K562 (cell line): ENCODE measurements at regions not wholly inside any gene's neighbourhood (a gene's known extent, or its start where the extent isn't known, plus 50 kb on each side); places are given as distances from the start of the nearest gene placed in this dataset.

Source experiments
- ATAC-seq: fragments of 200-7000 bp; cut with Tn5 transposase; 3 replicates; pipeline ENCODE4 v1.9.1; 2020; ENCODE audit warnings: moderate library complexity
- BruUV-seq: library from RNA; stranded (reverse); fragments of 400-500 nt; replicated peaks from 2 replicates; lab custom pipeline; 2021; lab: Mats Ljungman, UMichigan
- CTCF ChIA-PET: fragments of 300-600 bp; formaldehyde crosslinking; extraction: SDS; loops from one replicate; lab custom pipeline; 2021; ENCODE audit warnings: low intra/inter-chr PET ratio; lab: Yijun Ruan, JAX
- POLR2A ChIA-PET: fragments of 300-600, 350-650 bp; sonication (Branson Sonifier 250); formaldehyde crosslinking; extraction: SDS; loops from one replicate; lab custom pipeline; 2021; ENCODE audit warnings: antibody characterized with exemption, inconsistent platforms; lab: Yijun Ruan, JAX
- DNase-seq, 4 experiments: peaks; one replicate each; pipeline versions ENCODE4 v3.0.0 to v3.0.0-alpha.2; 2011 to 2018; ENCODE audit warnings: low spot score in 3 of 4, mixed read lengths in 3 of 4; ENCODE audit errors: extremely low read depth in 1 of 4
- FAIRE-seq: peaks from 2 replicates; lab custom pipeline; 2011; peaks lifted over from hg19 to GRCh38; lab: Jason Lieb, UNC
- H2AFZ ChIP-seq: 2 replicates; pipeline ENCODE4 v1.6.0; 2011; ENCODE audit warnings: low read depth, low read length, control low read depth, inconsistent platforms
- H3K27ac ChIP-seq: fragments of 200-600 bp; 3 replicates; pipeline ENCODE4 v1.8.0; 2011; ENCODE audit warnings: low read depth, mild to moderate bottlenecking, control low read depth, inconsistent platforms, low read length, moderate library complexity, mixed read lengths; ENCODE audit errors: extremely low read depth
- H3K27me3 ChIP-seq, 2 experiments: fragments of 300-600 bp in 1 of 2; 2 replicates in 1 of 2; 3 replicates in 1 of 2; pipeline versions ENCODE4 v1.6.0 to v1.8.0; 2011; ENCODE audit warnings: inconsistent platforms in 2 of 2, low read length in 2 of 2, mild to moderate bottlenecking in 1 of 2, mixed read lengths in 1 of 2, moderate library complexity in 1 of 2; ENCODE audit not compliant: control insufficient read depth in 2 of 2, insufficient read depth in 2 of 2
- H3K36me3 ChIP-seq: fragments of 300-600 bp; 3 replicates; pipeline ENCODE4 v1.8.0; 2011; ENCODE audit warnings: mild to moderate bottlenecking, low read length, inconsistent platforms; ENCODE audit not compliant: control insufficient read depth, insufficient read depth
- H3K4me1 ChIP-seq, 2 experiments: fragments of 200-600 bp in 1 of 2; replicated peaks in 1 of 2; 2 replicates in 1 of 2; 3 replicates in 1 of 2; pipeline versions ENCODE4 v1.5.1 to v1.8.0; 2011; ENCODE audit warnings: inconsistent platforms in 2 of 2, low read length in 2 of 2, mild to moderate bottlenecking in 1 of 2, mixed read lengths in 1 of 2, moderate library complexity in 1 of 2; ENCODE audit not compliant: control insufficient read depth in 2 of 2, insufficient read depth in 2 of 2
- H3K4me2 ChIP-seq: 2 replicates; pipeline ENCODE4 v1.6.1; 2011; ENCODE audit warnings: low read length, control low read depth, inconsistent platforms, mixed read lengths; ENCODE audit not compliant: insufficient read depth
- H3K4me3 ChIP-seq: fragments of 200-600 bp; sonication (generic), shearing (Covaris generic); 2 replicates; pipeline ENCODE4 v1.5.1; 2016; ENCODE audit warnings: control low read depth, inconsistent platforms
- H3K79me2 ChIP-seq: fragments of 200-600 bp; 3 replicates; pipeline ENCODE4 v1.8.0; 2011; ENCODE audit warnings: low read length, inconsistent platforms; ENCODE audit not compliant: control insufficient read depth, insufficient read depth
- H3K9ac ChIP-seq, 2 experiments: 2 replicates each; pipeline versions ENCODE4 v1.6.0 to v1.6.1; 2011; ENCODE audit warnings: low read depth in 2 of 2, low read length in 2 of 2, control low read depth in 1 of 2, inconsistent platforms in 1 of 2, mild to moderate bottlenecking in 1 of 2, mixed read lengths in 1 of 2; ENCODE audit not compliant: insufficient read depth in 1 of 2
- H3K9me1 ChIP-seq: one replicate; pipeline ENCODE4 v1.6.0; 2011; ENCODE audit warnings: inconsistent platforms, mild to moderate bottlenecking, low read length, moderate library complexity; ENCODE audit not compliant: control insufficient read depth, insufficient read depth
- H3K9me3 ChIP-seq: replicated peaks from 2 replicates; pipeline ENCODE4 v1.5.1; 2011; ENCODE audit warnings: low read depth, low read length, inconsistent platforms; ENCODE audit not compliant: control insufficient read depth, insufficient read depth
- H4K20me1 ChIP-seq: replicated peaks from 2 replicates; pipeline ENCODE4 v1.6.1; 2011; ENCODE audit warnings: low read length, inconsistent platforms, mixed read lengths; ENCODE audit not compliant: control insufficient read depth, insufficient read depth
- RBM22 ChIP-seq: fragments of 200-400 bp; formaldehyde crosslinking; IDR thresholded peaks from 2 replicates; pipeline ENCODE4 v1.6.1; 2018; ENCODE audit warnings: low read length, low read depth; ENCODE audit not compliant: poor library complexity, severe bottlenecking
- SPI1 ChIP-seq: IDR thresholded peaks from 2 replicates; pipeline ENCODE4 v1.6.1; 2011; ENCODE audit warnings: low read depth, low read length, control low read depth, borderline replicate concordance
- ZEB2 ChIP-seq: fragments of 450-650 bp; IDR thresholded peaks from 2 replicates; pipeline ENCODE4 v1.6.1; 2016
- ZNF282 ChIP-seq: sonication (generic); formaldehyde crosslinking; IDR thresholded peaks from 2 replicates; pipeline ENCODE4 v1.8.1; 2023; ENCODE audit warnings: missing genetic modification reagents
- WGBS: fragments of 100-300 bp; shearing (Covaris generic); methylation state at CpG from one replicate; pipeline ENCODE4 v1.1.6; 2016; ENCODE audit warnings: low coverage, mixed read lengths; ENCODE audit not compliant: insufficient coverage; ENCODE audit errors: missing lambda C conversion rate; 5-methylcytosine and 5-hydroxymethylcytosine counted together
- in situ Hi-C: fragments of 300-500 bp; cut with MboI; formaldehyde crosslinking; loops from 4 replicates; pipeline ENCODE4 v1.15.0; 2018; ENCODE audit warnings: inconsistent platforms, mixed read lengths
- intact Hi-C: fragments of 100-400 bp; cut with micrococcal nuclease; formaldehyde crosslinking; loops from 2 replicates; pipeline ENCODE4 v1.14.2; 2022
- TF ChIP-seq, protein P1 (sequence below): sonication (generic); formaldehyde crosslinking; IDR thresholded peaks from 2 replicates; pipeline ENCODE4 v1.8.0; 2022; ENCODE audit warnings: mild to moderate bottlenecking, missing genetic modification reagents
- TF ChIP-seq, protein P2 (sequence below), 2 experiments: IDR thresholded peaks; 2 replicates each; pipeline ENCODE4 v1.6.1; 2012; ENCODE audit warnings: improper control_type of control experiment in 2 of 2, low read depth in 2 of 2, low read length in 2 of 2, borderline replicate concordance in 1 of 2
- TF ChIP-seq, protein P3 (sequence below): sonication (generic); formaldehyde crosslinking; IDR thresholded peaks from 2 replicates; pipeline ENCODE4 v1.9.0; 2022; ENCODE audit warnings: mild to moderate bottlenecking, missing genetic modification reagents

DNA sequence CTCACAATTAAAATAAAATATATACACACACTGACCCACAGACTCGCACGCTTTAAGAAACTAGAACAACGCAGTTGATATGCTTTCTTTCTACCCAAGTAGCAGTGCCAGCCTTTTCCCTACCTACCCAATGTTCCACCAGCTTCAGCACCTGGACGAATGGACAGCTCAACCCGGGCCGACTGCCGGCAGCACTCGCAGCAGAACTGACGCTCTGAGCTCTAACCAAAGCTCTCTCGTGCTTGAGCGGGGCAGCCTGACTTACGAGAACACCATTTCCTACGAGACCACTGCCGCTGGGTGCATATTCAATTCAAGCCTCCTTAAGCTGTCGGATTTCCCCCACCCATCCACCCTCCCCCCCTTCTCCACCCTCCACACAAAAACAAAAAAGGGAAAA is 127.4 kb upstream of the DPYD start (continued):
- TF ChIP-seq, protein P1, sequence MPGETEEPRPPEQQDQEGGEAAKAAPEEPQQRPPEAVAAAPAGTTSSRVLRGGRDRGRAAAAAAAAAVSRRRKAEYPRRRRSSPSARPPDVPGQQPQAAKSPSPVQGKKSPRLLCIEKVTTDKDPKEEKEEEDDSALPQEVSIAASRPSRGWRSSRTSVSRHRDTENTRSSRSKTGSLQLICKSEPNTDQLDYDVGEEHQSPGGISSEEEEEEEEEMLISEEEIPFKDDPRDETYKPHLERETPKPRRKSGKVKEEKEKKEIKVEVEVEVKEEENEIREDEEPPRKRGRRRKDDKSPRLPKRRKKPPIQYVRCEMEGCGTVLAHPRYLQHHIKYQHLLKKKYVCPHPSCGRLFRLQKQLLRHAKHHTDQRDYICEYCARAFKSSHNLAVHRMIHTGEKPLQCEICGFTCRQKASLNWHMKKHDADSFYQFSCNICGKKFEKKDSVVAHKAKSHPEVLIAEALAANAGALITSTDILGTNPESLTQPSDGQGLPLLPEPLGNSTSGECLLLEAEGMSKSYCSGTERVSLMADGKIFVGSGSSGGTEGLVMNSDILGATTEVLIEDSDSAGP: no peak
- TF ChIP-seq ZNF282 (CRISPR knock-in tag): no peak
- TF ChIP-seq RBM22: no peak

GRCh38 chr1:98047171-98047570 is 126.3 kb upstream of the DPYD start:
- H3K79me2 ChIP-seq: no peaks in the 10 kb centered on the region
- no TSS peak for BruUV-seq
- H3K27me3 ChIP-seq: no peaks in the 10 kb centered on the region
- intact Hi-C loops: no loop called here
- in situ Hi-C loops: no loop called here
- FAIRE-seq (no peak), DNase-seq (no peak), ATAC-seq (no peak)
- no peak overlapping the region for H3K27ac ChIP-seq
- no peaks in the 10 kb centered on the region for H3K9me1 ChIP-seq
- TF ChIP-seq, protein P2, sequence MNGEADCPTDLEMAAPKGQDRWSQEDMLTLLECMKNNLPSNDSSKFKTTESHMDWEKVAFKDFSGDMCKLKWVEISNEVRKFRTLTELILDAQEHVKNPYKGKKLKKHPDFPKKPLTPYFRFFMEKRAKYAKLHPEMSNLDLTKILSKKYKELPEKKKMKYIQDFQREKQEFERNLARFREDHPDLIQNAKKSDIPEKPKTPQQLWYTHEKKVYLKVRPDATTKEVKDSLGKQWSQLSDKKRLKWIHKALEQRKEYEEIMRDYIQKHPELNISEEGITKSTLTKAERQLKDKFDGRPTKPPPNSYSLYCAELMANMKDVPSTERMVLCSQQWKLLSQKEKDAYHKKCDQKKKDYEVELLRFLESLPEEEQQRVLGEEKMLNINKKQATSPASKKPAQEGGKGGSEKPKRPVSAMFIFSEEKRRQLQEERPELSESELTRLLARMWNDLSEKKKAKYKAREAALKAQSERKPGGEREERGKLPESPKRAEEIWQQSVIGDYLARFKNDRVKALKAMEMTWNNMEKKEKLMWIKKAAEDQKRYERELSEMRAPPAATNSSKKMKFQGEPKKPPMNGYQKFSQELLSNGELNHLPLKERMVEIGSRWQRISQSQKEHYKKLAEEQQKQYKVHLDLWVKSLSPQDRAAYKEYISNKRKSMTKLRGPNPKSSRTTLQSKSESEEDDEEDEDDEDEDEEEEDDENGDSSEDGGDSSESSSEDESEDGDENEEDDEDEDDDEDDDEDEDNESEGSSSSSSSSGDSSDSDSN (IDR thresholded peaks at IDR 0.05; ENCODE audit: borderline replicate concordance in 1 of 2, low read depth in 2 of 2, low read length in 2 of 2): no peak
- TF ChIP-seq, protein P3, sequence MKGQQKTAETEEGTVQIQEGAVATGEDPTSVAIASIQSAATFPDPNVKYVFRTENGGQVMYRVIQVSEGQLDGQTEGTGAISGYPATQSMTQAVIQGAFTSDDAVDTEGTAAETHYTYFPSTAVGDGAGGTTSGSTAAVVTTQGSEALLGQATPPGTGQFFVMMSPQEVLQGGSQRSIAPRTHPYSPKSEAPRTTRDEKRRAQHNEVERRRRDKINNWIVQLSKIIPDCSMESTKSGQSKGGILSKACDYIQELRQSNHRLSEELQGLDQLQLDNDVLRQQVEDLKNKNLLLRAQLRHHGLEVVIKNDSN (CRISPR knock-in tag): no peak
- TF ChIP-seq ZEB2 (no peak), SPI1 (no peak)
- H3K4me1 ChIP-seq: no peaks in the 10 kb centered on the region
- ChIA-PET CTCF (no interaction called here), POLR2A (interaction anchor here (0.5 kb wide), 1 partner anchor 1228 kb away, joined by 3 read pairs; no protein-coding TSS in a partner anchor)
- H3K9me3 ChIP-seq: no peaks in the 10 kb centered on the region
- H3K9ac ChIP-seq: no peak overlapping the region
- WGBS: 0% methylated on average over 1 of the region's 1 CpG
- no peaks in the 10 kb centered on the region for H4K20me1 ChIP-seq
- no peak overlapping the region for H3K4me2 ChIP-seq
- H2AFZ ChIP-seq: no peak overlapping the region
- no peaks in the 10 kb centered on the region for H3K36me3 ChIP-seq
- H3K4me3 ChIP-seq: no peak overlapping the region
